AG04449 (cell line): ENCODE measurements at regions not wholly inside any gene's neighbourhood (a gene's known extent, or its start where the extent isn't known, plus 50 kb on each side); places are given as distances from the start of the nearest gene placed in this dataset.

ENCODE experiments used
- CTCF ChIA-PET: fragments of 350-600 bp; formaldehyde crosslinking; extraction: SDS; loops from one replicate; lab custom pipeline; 2021; ENCODE audit warnings: antibody characterized with exemption; lab: Yijun Ruan, JAX
- POLR2A ChIA-PET: fragments of 400-600, 350-600 bp; formaldehyde crosslinking; extraction: SDS; loops from one replicate; lab custom pipeline; 2020; ENCODE audit warnings: antibody characterized with exemption, inconsistent platforms; lab: Yijun Ruan, JAX
- DNase-seq: peaks from one replicate; pipeline ENCODE4 v3.0.0-alpha.2; 2010; ENCODE audit warnings: low read depth, low spot score
- H3K4me3 ChIP-seq: 2 replicates; pipeline ENCODE4 v1.5.1; 2011; ENCODE audit warnings: low read depth, mild to moderate bottlenecking, control low read depth, low read length
- CTCF ChIP-seq: IDR thresholded peaks from one replicate; pipeline ENCODE4 v1.5.1; 2011; ENCODE audit warnings: mild to moderate bottlenecking, moderate library complexity, low read length, control low read depth, inconsistent platforms; ENCODE audit not compliant: insufficient read depth; ENCODE audit errors: missing control alignments

- CTCF ChIA-PET: no interaction called here
- no peak overlapping the region for H3K4me3 ChIP-seq
- TF ChIP-seq CTCF: no peak
- DNase-seq: no peak
- POLR2A ChIA-PET: no interaction called here
These were observed 648.5 kb upstream of the NR2F2 start for GRCh38 chr15:95681836-95682544.

- CTCF ChIA-PET: no interaction called here
- H3K4me3 ChIP-seq: no peak overlapping the region
- no peak for DNase-seq
- no peak for TF ChIP-seq CTCF
- POLR2A ChIA-PET: no interaction called here
These were observed 646.4 kb upstream of the NR2F2 start for GRCh38 chr15:95684126-95684525.

GRCh38 chr15:95684693-95685115 is 645.8 kb upstream of the NR2F2 start:
- H3K4me3 ChIP-seq: no peak overlapping the region
- no peak for DNase-seq
- ChIA-PET CTCF (no interaction called here), POLR2A (no interaction called here)
- no peak for TF ChIP-seq CTCF

GRCh38 chr15:95687061-95687460 is 643.4 kb upstream of the NR2F2 start:
- H3K4me3 ChIP-seq: no peak overlapping the region
- CTCF ChIA-PET: no interaction called here
- no peak for TF ChIP-seq CTCF
- DNase-seq: no peak
- POLR2A ChIA-PET: no interaction called here

- no peak for DNase-seq
- H3K4me3 ChIP-seq: no peak overlapping the region
- no peak for TF ChIP-seq CTCF
- CTCF ChIA-PET: no interaction called here
- POLR2A ChIA-PET: no interaction called here
These were observed 642.8 kb upstream of the NR2F2 start for GRCh38 chr15:95687686-95688085.

GRCh38 chr15:95690631-95691340 is 639.7 kb upstream of the NR2F2 start:
- DNase-seq: no peak
- H3K4me3 ChIP-seq: no peak overlapping the region
- ChIA-PET POLR2A (no interaction called here), CTCF (no interaction called here)
- no peak for TF ChIP-seq CTCF
